Stimulated activated CD4-positive, alpha-beta T cell treated with anti-CD3 and anti-CD28 coated beads, TNF-alpha, amount 100 ng/mL, for 48 hours (primary cell): ENCODE measurements at regions not wholly inside any gene's neighbourhood (a gene's known extent, or its start where the extent isn't known, plus 50 kb on each side); places are given as distances from the start of the nearest gene placed in this dataset.

ENCODE experiments used
- DNase-seq, 3 donors: peaks; one replicate each; pipeline ENCODE4 v3.0.0-alpha.2; 2020; ENCODE audit warnings: low read depth in 3 of 3

- DNase-seq = no peak
Measured at GRCh38 chr12:62106547-62107185, 153.5 kb upstream of the USP15 start.

GRCh38 chr12:62113366-62114011 lies 146.7 kb upstream of the USP15 start:
- DNase-seq = no peak

GRCh38 chr12:62116986-62117385 lies 143.2 kb upstream of the USP15 start:
- no peak for DNase-seq

GRCh38 chr12:62123721-62124203 lies 136.4 kb upstream of the USP15 start:
- DNase-seq = peak; percentile 4 to 24 (median 10)

GRCh38 chr12:62127516-62127915 lies 132.7 kb upstream of the USP15 start:
- DNase-seq = no peak

- DNase-seq = no peak
Measured at GRCh38 chr12:62128175-62128975, 131.8 kb upstream of the USP15 start.

- no peak for DNase-seq
Measured at GRCh38 chr12:62129291-62129690, 130.9 kb upstream of the USP15 start.

GRCh38 chr12:62130402-62130801 lies 129.8 kb upstream of the USP15 start:
- DNase-seq = no peak

GRCh38 chr12:62130834-62131552 lies 129.2 kb upstream of the USP15 start:
- no peak for DNase-seq

GRCh38 chr12:62133440-62133839 lies 126.8 kb upstream of the USP15 start:
- no peak for DNase-seq

GRCh38 chr12:62135553-62136200 lies 124.5 kb upstream of the USP15 start:
- no peak for DNase-seq

GRCh38 chr12:62136496-62136895 lies 123.7 kb upstream of the USP15 start:
- no peak for DNase-seq

- no peak for DNase-seq
Measured at GRCh38 chr12:62138527-62138926, 121.7 kb upstream of the USP15 start.

GRCh38 chr12:62146318-62146717 lies 113.9 kb upstream of the USP15 start:
- DNase-seq = no peak

- DNase-seq = no peak
Measured at GRCh38 chr12:62158013-62158412, 102.2 kb upstream of the USP15 start.

- DNase-seq = no peak
Measured at GRCh38 chr12:62158461-62159360, 101.5 kb upstream of the USP15 start.

- DNase-seq = no peak
Measured at GRCh38 chr12:62162214-62162613, 98.0 kb upstream of the USP15 start.

- no peak for DNase-seq
Measured at GRCh38 chr12:62163368-62163767, 96.8 kb upstream of the USP15 start.

GRCh38 chr12:62164036-62164435 lies 96.2 kb upstream of the USP15 start:
- DNase-seq = no peak

GRCh38 chr12:62166525-62166924 lies 93.7 kb upstream of the USP15 start:
- DNase-seq = no peak

GRCh38 chr12:62168411-62168810 lies 91.8 kb upstream of the USP15 start:
- DNase-seq = no peak
